ENCODE measurements at regions not wholly inside any gene's neighbourhood (a gene's known extent, or its start where the extent isn't known, plus 50 kb on each side); places are given as distances from the start of the nearest gene placed in this dataset.

GRCh38 chr11:27255447-27255828 lies 107.6 kb downstream of the CCDC34 start:
- TF ChIP-seq CTCF (IDR thresholded peaks at IDR 0.05): no peak
- TF ChIP-seq POLR2A (IDR thresholded peaks at IDR 0.05): no peak
